ENCODE measurements at regions not wholly inside any gene's neighbourhood (a gene's known extent, or its start where the extent isn't known, plus 50 kb on each side); places are given as distances from the start of the nearest gene placed in this dataset.

DNA sequence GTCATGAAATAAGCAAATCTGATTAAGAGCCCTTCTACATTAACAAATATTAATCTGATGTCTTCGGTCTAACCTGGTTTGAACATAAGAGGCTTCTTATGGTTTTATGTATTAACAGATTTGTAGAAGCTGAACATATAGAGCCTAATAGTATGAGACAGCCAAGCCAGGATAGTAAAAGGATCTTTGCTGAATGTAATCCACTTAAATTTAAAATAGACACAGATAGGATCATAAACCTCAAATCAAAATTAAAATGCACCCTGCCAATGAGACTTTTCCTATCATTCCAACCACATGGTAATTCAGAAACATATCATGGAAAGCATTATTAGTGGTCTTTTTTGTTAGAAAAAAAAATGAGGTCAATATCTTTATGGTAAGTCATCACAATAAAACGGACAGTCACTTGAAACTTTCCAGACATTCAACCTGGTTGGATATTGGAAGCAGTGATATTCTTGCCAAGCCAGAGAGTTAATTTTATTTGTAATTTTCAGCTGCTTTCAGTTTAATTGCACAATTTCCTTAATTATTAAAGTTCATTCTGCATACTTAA, 606.9 kb upstream of the SALL1 start:
- Histone ChIP-seq H3K9me3 (ENCODE audit: low read depth, low read length) (no peaks in the 10 kb centered on the region), H3K4me1 (ENCODE audit: insufficient read depth, low read length) (no peaks in the 10 kb centered on the region), H3K4me3 (ENCODE audit: insufficient read depth, low read length) (no peak overlapping the region), H4K20me1 (ENCODE audit: insufficient read depth, low read length) (no peaks in the 10 kb centered on the region), H3K27me3 (ENCODE audit: insufficient read depth, low read length) (peaks cover 3% of the 10 kb centered on the region), H3K36me3 (ENCODE audit: insufficient read depth, low read length) (no peaks in the 10 kb centered on the region), H3K4me2 (ENCODE audit: insufficient read depth, low read length) (no peak overlapping the region), H3K79me2 (ENCODE audit: insufficient read depth, low read length) (no peaks in the 10 kb centered on the region), H3K27ac (ENCODE audit: low read depth, low read length) (no peak overlapping the region), H2AFZ (ENCODE audit: low read length) (no peak overlapping the region)
- TF ChIP-seq, protein P1, sequence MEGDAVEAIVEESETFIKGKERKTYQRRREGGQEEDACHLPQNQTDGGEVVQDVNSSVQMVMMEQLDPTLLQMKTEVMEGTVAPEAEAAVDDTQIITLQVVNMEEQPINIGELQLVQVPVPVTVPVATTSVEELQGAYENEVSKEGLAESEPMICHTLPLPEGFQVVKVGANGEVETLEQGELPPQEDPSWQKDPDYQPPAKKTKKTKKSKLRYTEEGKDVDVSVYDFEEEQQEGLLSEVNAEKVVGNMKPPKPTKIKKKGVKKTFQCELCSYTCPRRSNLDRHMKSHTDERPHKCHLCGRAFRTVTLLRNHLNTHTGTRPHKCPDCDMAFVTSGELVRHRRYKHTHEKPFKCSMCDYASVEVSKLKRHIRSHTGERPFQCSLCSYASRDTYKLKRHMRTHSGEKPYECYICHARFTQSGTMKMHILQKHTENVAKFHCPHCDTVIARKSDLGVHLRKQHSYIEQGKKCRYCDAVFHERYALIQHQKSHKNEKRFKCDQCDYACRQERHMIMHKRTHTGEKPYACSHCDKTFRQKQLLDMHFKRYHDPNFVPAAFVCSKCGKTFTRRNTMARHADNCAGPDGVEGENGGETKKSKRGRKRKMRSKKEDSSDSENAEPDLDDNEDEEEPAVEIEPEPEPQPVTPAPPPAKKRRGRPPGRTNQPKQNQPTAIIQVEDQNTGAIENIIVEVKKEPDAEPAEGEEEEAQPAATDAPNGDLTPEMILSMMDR (IDR thresholded peaks at IDR 0.05; ENCODE audit: extremely low read depth, low read depth, low read length) = no peak
- DNase-seq (ENCODE audit: insufficient read length, low spot score, missing footprints) = no peak

DNA sequence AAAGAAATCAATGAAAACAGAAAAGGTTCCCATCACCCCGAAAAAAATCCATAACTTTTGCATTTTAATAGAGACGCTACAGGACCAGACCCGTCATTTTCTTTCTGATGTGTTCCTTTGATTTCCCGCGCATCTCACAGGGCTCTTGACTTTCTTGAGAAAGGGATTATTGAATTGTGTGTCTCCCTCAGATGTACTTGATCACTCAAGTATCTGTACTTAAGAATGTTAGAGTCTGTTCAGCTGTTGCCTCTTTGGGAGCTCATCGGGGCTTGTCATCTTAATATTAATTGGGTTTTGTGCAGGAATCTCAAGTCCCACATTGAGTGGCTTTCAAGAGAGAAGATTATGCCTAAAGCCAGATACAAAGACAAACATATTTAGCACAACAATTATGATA, 606.4 kb upstream of the SALL1 start:
- H3K36me3 ChIP-seq (ENCODE audit: insufficient read depth, low read length) = no peaks in the 10 kb centered on the region
- TF ChIP-seq, protein P1 (IDR thresholded peaks at IDR 0.05; ENCODE audit: extremely low read depth, low read depth, low read length) = no peak
- no peaks in the 10 kb centered on the region for H4K20me1 ChIP-seq (ENCODE audit: insufficient read depth, low read length)
- H3K9me3 ChIP-seq (ENCODE audit: low read depth, low read length) = no peaks in the 10 kb centered on the region
- H3K79me2 ChIP-seq (ENCODE audit: insufficient read depth, low read length) = no peaks in the 10 kb centered on the region
- no peak overlapping the region for H3K4me2 ChIP-seq (ENCODE audit: insufficient read depth, low read length)
- H2AFZ ChIP-seq (ENCODE audit: low read length) = no peak overlapping the region
- H3K27me3 ChIP-seq (ENCODE audit: insufficient read depth, low read length) = peaks cover 3% of the 10 kb centered on the region
- no peak overlapping the region for H3K27ac ChIP-seq (ENCODE audit: low read depth, low read length)
- H3K4me1 ChIP-seq (ENCODE audit: insufficient read depth, low read length) = no peaks in the 10 kb centered on the region
- H3K4me3 ChIP-seq (ENCODE audit: insufficient read depth, low read length) = no peak overlapping the region
- DNase-seq (ENCODE audit: insufficient read length, low spot score, missing footprints) = no peak

DNA sequence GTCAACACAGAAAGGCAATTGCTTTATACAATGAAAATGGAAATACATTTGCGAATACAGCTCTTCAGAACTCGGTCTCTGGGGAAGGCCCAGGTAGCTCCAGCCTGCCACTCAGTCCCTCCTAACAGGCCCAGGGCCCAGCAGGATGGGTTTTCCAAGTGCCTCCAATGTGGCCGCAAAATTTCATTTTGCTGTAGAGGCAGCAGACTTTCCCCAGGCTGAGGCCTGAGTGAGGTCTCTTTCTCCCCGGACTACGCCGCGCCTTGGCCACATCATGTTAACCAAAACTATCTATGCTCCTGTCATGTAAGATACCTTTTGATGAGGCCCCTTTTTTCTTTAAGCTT, 606.0 kb upstream of the SALL1 start:
- TF ChIP-seq, protein P1 (IDR thresholded peaks at IDR 0.05; ENCODE audit: extremely low read depth, low read depth, low read length) = no peak
- Histone ChIP-seq H4K20me1 (ENCODE audit: insufficient read depth, low read length) (no peaks in the 10 kb centered on the region), H3K9me3 (ENCODE audit: low read depth, low read length) (no peaks in the 10 kb centered on the region), H3K27me3 (ENCODE audit: insufficient read depth, low read length) (peaks cover 3% of the 10 kb centered on the region), H3K79me2 (ENCODE audit: insufficient read depth, low read length) (no peaks in the 10 kb centered on the region), H2AFZ (ENCODE audit: low read length) (no peak overlapping the region), H3K4me2 (ENCODE audit: insufficient read depth, low read length) (no peak overlapping the region), H3K27ac (ENCODE audit: low read depth, low read length) (no peak overlapping the region), H3K4me1 (ENCODE audit: insufficient read depth, low read length) (no peaks in the 10 kb centered on the region), H3K36me3 (ENCODE audit: insufficient read depth, low read length) (no peaks in the 10 kb centered on the region), H3K4me3 (ENCODE audit: insufficient read depth, low read length) (no peak overlapping the region)
- no peak for DNase-seq (ENCODE audit: insufficient read length, low spot score, missing footprints)

DNA sequence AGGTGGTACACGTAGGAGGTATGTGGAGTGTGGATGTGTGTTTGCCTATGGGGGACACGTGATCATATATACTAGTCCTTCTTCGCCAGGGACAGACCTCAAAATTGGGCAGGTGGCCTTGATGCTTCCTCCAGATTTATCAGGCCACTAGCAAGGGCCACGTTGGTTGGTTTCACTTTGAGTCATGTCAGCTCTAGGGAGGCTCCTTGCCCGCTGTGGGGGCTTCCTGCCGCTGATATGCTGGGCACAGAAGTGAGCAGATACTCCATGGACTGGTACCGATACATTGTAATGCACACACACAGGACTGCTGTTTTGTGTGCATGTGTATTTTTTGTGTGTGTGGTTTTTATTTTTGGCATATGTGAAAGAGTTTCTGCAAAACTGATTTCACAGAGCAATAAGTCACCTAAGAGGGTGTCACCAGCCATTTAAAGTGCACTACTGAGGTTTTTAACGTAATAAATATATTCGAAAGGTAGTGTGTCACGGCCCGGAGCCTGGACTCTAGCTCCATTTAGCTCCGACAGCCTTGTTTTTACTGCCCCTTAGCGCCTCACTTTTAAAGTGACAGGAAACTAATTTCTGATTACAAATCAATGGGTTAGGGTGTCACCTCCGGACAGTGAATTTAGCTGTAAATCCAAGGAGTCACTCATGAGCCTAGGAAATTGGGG, 605.5 kb upstream of the SALL1 start:
- H3K4me1 ChIP-seq (ENCODE audit: insufficient read depth, low read length) = no peaks in the 10 kb centered on the region
- no peak overlapping the region for H3K4me3 ChIP-seq (ENCODE audit: insufficient read depth, low read length)
- no peaks in the 10 kb centered on the region for H4K20me1 ChIP-seq (ENCODE audit: insufficient read depth, low read length)
- H3K79me2 ChIP-seq (ENCODE audit: insufficient read depth, low read length) = no peaks in the 10 kb centered on the region
- H3K4me2 ChIP-seq (ENCODE audit: insufficient read depth, low read length) = no peak overlapping the region
- TF ChIP-seq, protein P1 (IDR thresholded peaks at IDR 0.05; ENCODE audit: extremely low read depth, low read depth, low read length) = no peak
- H3K27me3 ChIP-seq (ENCODE audit: insufficient read depth, low read length) = peaks cover 3% of the 10 kb centered on the region
- no peaks in the 10 kb centered on the region for H3K9me3 ChIP-seq (ENCODE audit: low read depth, low read length)
- H3K27ac ChIP-seq (ENCODE audit: low read depth, low read length) = no peak overlapping the region
- H3K36me3 ChIP-seq (ENCODE audit: insufficient read depth, low read length) = no peaks in the 10 kb centered on the region
- no peak overlapping the region for H2AFZ ChIP-seq (ENCODE audit: low read length)
- no peak for DNase-seq (ENCODE audit: insufficient read length, low spot score, missing footprints)
